Tibial nerve (tissue), 4 donors: ENCODE measurements at regions not wholly inside any gene's neighbourhood (a gene's known extent, or its start where the extent isn't known, plus 50 kb on each side); places are given as distances from the start of the nearest gene placed in this dataset.

ENCODE experiments used
- DNase-seq, 2 donors: peaks; one replicate each; pipeline ENCODE4 v3.0.0-alpha.2; 2019; ENCODE audit warnings: low spot score in 2 of 2
- H3K27ac ChIP-seq, 4 donors: fragments of 200-600 bp; sonication (generic) in 3 of 4; one replicate each; pipeline ENCODE4 v1.5.1; 2017 to 2019; ENCODE audit warnings: mild to moderate bottlenecking in 1 of 4
- H3K27me3 ChIP-seq, 2 donors: fragments of 200-600 bp; sonication (generic) in 1 of 2; one replicate each; pipeline versions ENCODE4 v1.5.1 to v1.6.0; 2017 to 2019
- H3K36me3 ChIP-seq, 3 donors: fragments of 200-600 bp; sonication (generic); one replicate each; pipeline ENCODE4 v1.5.1; 2018 to 2019
- H3K4me1 ChIP-seq, 4 donors: fragments of 200-600 bp; sonication (generic) in 3 of 4; one replicate each; pipeline ENCODE4 v1.5.1; 2017 to 2019
- H3K4me3 ChIP-seq, 4 donors: fragments of 200-600 bp; sonication (generic) in 3 of 4; one replicate each; pipeline ENCODE4 v1.5.1; 2017 to 2019; ENCODE audit warnings: mild to moderate bottlenecking in 1 of 4, moderate library complexity in 1 of 4
- H3K9me3 ChIP-seq, 4 donors: fragments of 200-600 bp; sonication (generic) in 3 of 4; one replicate each; pipeline ENCODE4 v1.5.1; 2017 to 2019
- EP300 ChIP-seq, 2 donors: sonication (generic); formaldehyde crosslinking; IDR thresholded peaks; one replicate each; pipeline ENCODE4 v1.6.1; 2017; ENCODE audit warnings: antibody characterized with exemption in 2 of 2, mild to moderate bottlenecking in 1 of 2
- POLR2A ChIP-seq, 2 donors: fragments of 450-650 bp; IDR thresholded peaks; one replicate each; pipeline ENCODE4 v1.6.1; 2017; ENCODE audit warnings: antibody characterized with exemption in 2 of 2, mild to moderate bottlenecking in 2 of 2, moderate library complexity in 2 of 2
- WGBS, 2 donors: methylation state at CpG; one replicate each; pipeline ENCODE4 v1.1.5; 2018; 5-methylcytosine and 5-hydroxymethylcytosine counted together
- TF ChIP-seq, protein P1 (sequence below), 5 experiments: fragments of 200-600 bp in 3 of 5; fragments of 450-650 bp in 2 of 5; sonication (generic) in 3 of 5; IDR thresholded peaks; one replicate each; pipeline ENCODE4 v1.5.1; 2016 to 2019; ENCODE audit warnings: antibody characterized with exemption in 5 of 5, mild to moderate bottlenecking in 3 of 5, moderate library complexity in 2 of 5

DNA sequence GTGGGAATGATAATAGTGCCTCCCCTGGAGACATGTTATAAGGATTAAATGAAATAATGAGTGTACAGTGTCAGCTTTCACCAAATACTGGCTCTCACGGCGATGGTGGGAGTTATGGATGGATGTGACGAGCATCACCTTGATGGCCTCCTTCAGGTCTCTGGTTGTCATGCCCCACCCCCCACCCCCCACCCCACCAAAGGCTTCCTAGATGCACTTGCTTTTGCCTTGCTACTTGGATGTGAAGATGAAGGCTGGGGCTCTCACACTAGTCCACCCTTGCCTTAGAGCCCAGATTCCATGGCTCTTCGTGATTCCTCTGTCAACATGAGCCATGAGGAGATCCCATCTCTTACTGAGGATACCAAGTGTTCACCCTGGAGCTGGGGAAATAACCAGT is 412.3 kb downstream of the NPHP4 start:
- 84 to 86% methylated on average over 4 of the region's 4 CpGs for WGBS, 2 donors
- TF ChIP-seq POLR2A (IDR thresholded peaks at IDR 0.05), result no peak
- no peak for TF ChIP-seq EP300 (IDR thresholded peaks at IDR 0.05)
- TF ChIP-seq, protein P1, sequence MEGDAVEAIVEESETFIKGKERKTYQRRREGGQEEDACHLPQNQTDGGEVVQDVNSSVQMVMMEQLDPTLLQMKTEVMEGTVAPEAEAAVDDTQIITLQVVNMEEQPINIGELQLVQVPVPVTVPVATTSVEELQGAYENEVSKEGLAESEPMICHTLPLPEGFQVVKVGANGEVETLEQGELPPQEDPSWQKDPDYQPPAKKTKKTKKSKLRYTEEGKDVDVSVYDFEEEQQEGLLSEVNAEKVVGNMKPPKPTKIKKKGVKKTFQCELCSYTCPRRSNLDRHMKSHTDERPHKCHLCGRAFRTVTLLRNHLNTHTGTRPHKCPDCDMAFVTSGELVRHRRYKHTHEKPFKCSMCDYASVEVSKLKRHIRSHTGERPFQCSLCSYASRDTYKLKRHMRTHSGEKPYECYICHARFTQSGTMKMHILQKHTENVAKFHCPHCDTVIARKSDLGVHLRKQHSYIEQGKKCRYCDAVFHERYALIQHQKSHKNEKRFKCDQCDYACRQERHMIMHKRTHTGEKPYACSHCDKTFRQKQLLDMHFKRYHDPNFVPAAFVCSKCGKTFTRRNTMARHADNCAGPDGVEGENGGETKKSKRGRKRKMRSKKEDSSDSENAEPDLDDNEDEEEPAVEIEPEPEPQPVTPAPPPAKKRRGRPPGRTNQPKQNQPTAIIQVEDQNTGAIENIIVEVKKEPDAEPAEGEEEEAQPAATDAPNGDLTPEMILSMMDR (IDR thresholded peaks at IDR 0.05), result no peak
- Histone ChIP-seq H3K4me3 (no peak overlapping the region), H3K27me3 (no peaks in the 10 kb centered on the region), H3K36me3 (no peaks in the 10 kb centered on the region), H3K9me3 (no peaks in the 10 kb centered on the region), H3K4me1 (no peaks in the 10 kb centered on the region), H3K27ac (no peak overlapping the region)
- DNase-seq, result no peak

DNA sequence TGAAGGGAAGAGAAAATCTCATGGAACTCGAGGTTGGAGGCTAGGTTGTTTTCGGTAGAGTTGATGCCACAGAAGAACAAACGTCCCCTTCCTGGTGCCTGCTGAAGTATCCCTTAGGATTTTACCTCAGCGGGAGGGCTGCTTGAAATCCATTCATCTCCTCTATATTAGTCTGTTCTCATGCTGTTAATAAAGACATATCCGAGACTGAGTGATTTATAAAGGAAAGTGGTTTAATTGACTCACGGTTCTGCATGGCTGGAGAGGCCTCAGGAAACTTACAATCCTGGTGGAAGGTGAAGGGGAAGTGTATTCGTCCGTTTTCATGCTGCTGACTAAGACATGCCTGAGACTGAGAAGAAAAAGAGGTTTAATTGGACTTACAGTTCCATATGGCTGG is 413.5 kb downstream of the NPHP4 start:
- no peaks in the 10 kb centered on the region for H3K36me3 ChIP-seq
- H3K4me1 ChIP-seq, result no peaks in the 10 kb centered on the region
- no peak overlapping the region for H3K27ac ChIP-seq
- 78 to 80% methylated on average over 8 of the region's 8 CpGs for WGBS, 2 donors
- H3K27me3 ChIP-seq, result no peaks in the 10 kb centered on the region
- DNase-seq, result no peak
- H3K9me3 ChIP-seq, result no peaks in the 10 kb centered on the region
- TF ChIP-seq POLR2A (IDR thresholded peaks at IDR 0.05), result no peak
- no peak overlapping the region for H3K4me3 ChIP-seq

DNA sequence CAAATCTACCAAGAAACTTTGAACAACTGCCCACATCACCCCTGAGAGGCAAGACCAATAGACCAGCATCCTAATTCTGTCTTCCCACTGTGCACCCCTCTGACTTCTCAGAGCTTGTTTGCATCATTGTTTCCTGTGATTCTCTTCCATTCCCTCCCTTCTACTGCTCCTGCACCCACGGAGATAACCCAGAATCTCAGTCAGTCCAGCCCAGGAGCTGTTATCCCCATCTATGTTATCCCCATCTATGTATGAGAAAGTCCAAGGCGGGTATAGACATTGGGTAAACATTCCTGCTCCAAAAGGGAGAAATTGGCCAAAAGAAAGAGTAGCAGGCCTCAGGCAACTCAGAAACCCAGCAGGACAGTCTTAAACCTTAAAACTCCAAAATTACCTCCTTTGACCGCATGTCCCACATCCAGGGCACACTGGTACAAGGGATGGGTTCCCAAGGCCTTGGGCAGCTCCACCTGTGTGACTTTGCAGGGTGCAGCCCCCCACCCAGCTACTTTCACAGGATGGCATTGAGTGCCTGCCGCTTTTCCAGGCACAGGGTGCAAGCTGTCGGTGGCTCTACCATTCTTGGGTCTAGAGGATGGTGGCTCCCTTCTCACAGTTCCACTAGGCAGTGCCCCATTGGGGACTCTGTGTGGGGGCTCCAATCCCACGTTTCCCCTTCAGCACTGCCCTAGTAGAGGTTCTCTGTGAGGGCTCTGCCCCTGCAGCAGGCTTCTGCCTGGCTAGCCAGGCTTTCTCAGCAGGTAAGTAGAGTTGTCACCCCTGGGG is 414.8 kb downstream of the NPHP4 start:
- WGBS, 2 donors, result 65 to 70% methylated on average over 5 to 6 of the region's 6 CpGs
- no peaks in the 10 kb centered on the region for H3K9me3 ChIP-seq
- no peak overlapping the region for H3K27ac ChIP-seq
- DNase-seq, result no peak
- no peaks in the 10 kb centered on the region for H3K36me3 ChIP-seq
- no peaks in the 10 kb centered on the region for H3K27me3 ChIP-seq
- no peaks in the 10 kb centered on the region for H3K4me1 ChIP-seq
- H3K4me3 ChIP-seq, result no peak overlapping the region
- TF ChIP-seq POLR2A (IDR thresholded peaks at IDR 0.05) (no peak), EP300 (IDR thresholded peaks at IDR 0.05) (no peak)
- TF ChIP-seq, protein P1 (IDR thresholded peaks at IDR 0.05), result no peak

DNA sequence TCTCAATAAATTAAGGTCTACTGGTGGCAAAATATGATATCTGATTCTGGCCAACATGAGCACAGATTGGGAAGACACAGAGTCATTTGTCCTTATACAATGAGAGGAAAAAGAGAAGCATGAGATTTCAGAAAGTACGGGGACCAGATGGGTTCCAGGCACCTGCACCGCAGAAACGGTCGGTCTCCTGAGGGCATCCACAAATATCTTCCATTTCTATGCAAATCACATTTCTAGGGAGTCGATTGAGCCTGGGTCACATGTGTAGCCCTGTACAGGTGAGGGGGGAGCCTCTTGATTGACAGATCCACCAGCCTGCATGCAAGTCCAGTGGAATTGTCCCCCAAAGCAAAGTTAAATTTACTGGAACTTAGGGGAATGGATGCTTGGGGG is 415.6 kb downstream of the NPHP4 start:
- TF ChIP-seq, protein P1 (IDR thresholded peaks at IDR 0.05), result no peak
- no peak for TF ChIP-seq POLR2A (IDR thresholded peaks at IDR 0.05)
- Histone ChIP-seq H3K36me3 (no peaks in the 10 kb centered on the region), H3K27me3 (no peaks in the 10 kb centered on the region), H3K9me3 (peaks cover 0 to 4% (median 0%) of the 10 kb centered on the region in 4 donors), H3K4me1 (no peaks in the 10 kb centered on the region), H3K4me3 (no peak overlapping the region), H3K27ac (no peak overlapping the region)
- 84 to 92% methylated on average over 5 of the region's 5 CpGs for WGBS, 2 donors
- no peak for DNase-seq

DNA sequence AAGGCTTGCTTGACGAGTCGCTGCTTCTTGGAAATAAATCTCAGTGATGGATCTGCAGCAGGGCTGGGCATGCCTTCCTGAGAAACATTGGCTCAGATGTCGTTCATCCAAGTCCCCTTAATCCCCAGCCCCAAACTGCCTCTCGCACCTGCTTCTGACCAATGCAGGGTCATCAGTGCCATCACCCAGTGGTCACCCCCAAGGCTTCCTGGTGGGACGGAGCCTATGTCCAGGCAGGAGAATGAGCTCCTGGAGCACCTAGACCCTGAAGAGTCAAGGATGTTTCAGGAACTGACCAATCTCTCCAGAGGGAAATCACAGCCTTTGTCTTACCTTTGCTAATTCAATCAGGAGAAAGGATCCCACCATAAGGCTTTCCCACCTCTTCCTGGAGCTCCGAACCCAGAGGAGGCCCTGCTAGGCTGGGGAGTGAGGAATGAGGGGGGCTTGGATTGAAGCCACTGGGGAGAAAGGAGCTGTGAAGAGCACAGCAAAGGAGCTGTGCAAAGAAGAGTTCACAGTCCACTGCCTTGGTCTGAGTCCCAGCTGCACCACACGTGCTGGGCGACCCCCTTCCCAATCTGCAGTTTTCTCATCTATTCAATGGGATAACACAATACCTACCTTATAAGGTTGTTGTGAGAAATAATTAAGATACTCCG is 416.1 kb downstream of the NPHP4 start:
- Histone ChIP-seq H3K36me3 (no peaks in the 10 kb centered on the region), H3K9me3 (peaks cover 0 to 9% (median 0%) of the 10 kb centered on the region in 4 donors), H3K27me3 (no peaks in the 10 kb centered on the region), H3K4me1 (no peaks in the 10 kb centered on the region), H3K27ac (no peak overlapping the region), H3K4me3 (no peak overlapping the region)
- TF ChIP-seq EP300 (IDR thresholded peaks at IDR 0.05) (no peak), POLR2A (IDR thresholded peaks at IDR 0.05) (no peak)
- TF ChIP-seq, protein P1 (IDR thresholded peaks at IDR 0.05), result no peak
- 65 to 77% methylated on average over 9 of the region's 9 CpGs for WGBS, 2 donors
- DNase-seq, result no peak
